ENCODE measurements at regions not wholly inside any gene's neighbourhood (a gene's known extent, or its start where the extent isn't known, plus 50 kb on each side); places are given as distances from the start of the nearest gene placed in this dataset.
A peak's percentile ranks its signal among the peaks of the same experiment; 100 is the strongest.

DNA sequence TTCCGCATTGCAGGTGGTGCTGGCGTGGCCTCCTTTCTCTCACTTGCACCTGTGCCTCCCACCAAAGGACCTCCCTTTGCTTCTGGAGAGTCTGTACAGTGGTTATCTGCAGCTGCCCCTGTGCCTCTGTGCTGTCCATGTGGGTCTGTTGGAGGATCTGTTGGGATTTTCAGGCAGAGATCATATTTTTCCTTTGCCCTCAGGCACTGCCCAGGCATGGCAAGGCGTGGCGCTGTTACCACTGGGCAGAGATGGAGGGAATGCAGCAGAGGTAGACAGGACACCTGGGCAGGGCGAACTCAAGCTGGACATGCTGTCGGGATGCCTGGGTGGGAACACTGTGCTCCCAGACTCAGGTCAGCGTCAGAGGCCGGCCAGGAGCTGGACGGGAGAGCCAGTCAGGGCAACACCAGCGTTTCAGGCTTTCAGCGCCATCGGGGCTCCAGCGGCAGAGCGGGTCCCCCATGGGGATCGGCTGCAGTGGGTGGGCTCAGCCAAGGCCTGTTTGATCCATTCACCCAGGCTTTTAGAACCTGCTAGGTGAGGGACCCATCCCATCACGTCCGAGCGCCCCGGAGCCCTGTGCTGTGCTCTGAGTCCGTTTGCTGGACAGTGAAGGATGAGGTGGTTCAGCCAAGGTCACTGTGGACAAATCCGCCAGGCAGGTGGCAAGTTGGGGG lies 718.9 kb downstream of the BRD1 start:
- no peaks in the 10 kb centered on the region for H4K20me1 ChIP-seq (ENCODE audit: insufficient read depth)
- peak; percentile 38; the same call in 1 of the 2 replicates for ATAC-seq
- H3K9me3 ChIP-seq (ENCODE audit: control insufficient read depth in 1 of 2, insufficient read depth in 1 of 2, low read depth in 1 of 2, low read length in 2 of 2): no peaks in the 10 kb centered on the region
- peaks cover 39% of the 10 kb centered on the region for H3K27me3 ChIP-seq (ENCODE audit: insufficient read depth, low read length)
- H2AFZ ChIP-seq (ENCODE audit: low read depth, low read length, poor library complexity, severe bottlenecking): no peak overlapping the region
- H3K79me2 ChIP-seq (ENCODE audit: insufficient read depth, low read length): no peaks in the 10 kb centered on the region
- ChIA-PET POLR2A (no interaction called here), RAD21 (ENCODE audit: low non-redundant PET in 1 of 2, low total read pairs in 2 of 2, uncharacterized antibody in 2 of 2, unreplicated experiment in 2 of 2) (no interaction called here), CTCF (interaction anchor here (1.0 kb wide), 1 partner anchor 196 kb away, joined by 3 read pairs; no protein-coding TSS in a partner anchor)
- no peak overlapping the region for H3K4me3 ChIP-seq (replicated peaks in 1 of 2; ENCODE audit: low read depth in 1 of 2, low read length in 2 of 2)
- DNase-seq (ENCODE audit: low read depth, low spot score): no peak
- TF ChIP-seq POLR2AphosphoS5 (IDR thresholded peaks at IDR 0.05; ENCODE audit: low read depth, low read length) (no peak), SP1 (IDR thresholded peaks at IDR 0.05; ENCODE audit: low read depth) (no peak), EGR1 (IDR thresholded peaks at IDR 0.05; ENCODE audit: low read depth) (no peak)
- no peaks in the 10 kb centered on the region for H3K4me1 ChIP-seq (ENCODE audit: control insufficient read depth in 1 of 2, insufficient read depth in 2 of 2, low read length in 2 of 2)
- no peak overlapping the region for H3K9ac ChIP-seq (ENCODE audit: low read length)
- H3K9me2 ChIP-seq (ENCODE audit: insufficient read depth): no peaks in the 10 kb centered on the region
- intact Hi-C loops (cut with micrococcal nuclease): no loop called here
- no peak overlapping the region for H3K4me2 ChIP-seq (ENCODE audit: low read length)
- H3K36me3 ChIP-seq (ENCODE audit: control insufficient read depth in 1 of 2, insufficient read depth in 2 of 2, low read length in 2 of 2): no peaks in the 10 kb centered on the region
- no TSS peak for BruUV-seq (replicated peaks)
- H3K27ac ChIP-seq (ENCODE audit: low read depth, low read length): no peak overlapping the region

DNA sequence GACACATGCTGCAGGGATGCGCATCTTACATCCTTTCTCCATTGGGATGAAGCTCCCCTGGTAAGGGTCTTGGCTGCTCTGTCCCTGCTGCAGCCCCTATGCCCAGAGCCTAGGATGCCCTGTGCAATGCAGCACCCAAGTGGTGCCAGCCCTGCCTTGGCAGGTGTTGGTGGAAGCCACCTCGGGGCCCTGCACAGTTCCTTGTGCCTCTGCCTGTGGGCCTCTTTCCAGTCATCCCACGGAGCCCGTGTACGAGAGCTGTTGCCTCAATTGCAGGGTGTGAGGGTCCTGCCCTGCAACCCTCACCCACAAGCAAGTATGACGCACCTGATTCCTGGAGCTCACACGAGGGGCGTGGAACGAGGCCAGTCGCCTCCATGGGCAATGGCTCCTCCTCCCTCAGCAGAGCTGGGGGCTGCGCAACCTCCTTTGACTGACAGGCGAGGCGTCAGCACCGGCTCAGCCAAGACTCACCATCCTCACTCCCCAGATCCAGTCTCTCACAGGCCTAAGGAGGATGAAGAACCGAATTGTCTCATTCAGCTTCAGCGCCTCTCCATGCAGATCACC lies 719.6 kb downstream of the BRD1 start:
- no peak overlapping the region for H3K27ac ChIP-seq (ENCODE audit: low read depth, low read length)
- H3K9me2 ChIP-seq (ENCODE audit: insufficient read depth): no peaks in the 10 kb centered on the region
- intact Hi-C loops (cut with micrococcal nuclease): no loop called here
- RAD21 ChIA-PET (ENCODE audit: low non-redundant PET in 1 of 2, low total read pairs in 2 of 2, uncharacterized antibody in 2 of 2, unreplicated experiment in 2 of 2): no interaction called here
- TF ChIP-seq POLR2AphosphoS5 (IDR thresholded peaks at IDR 0.05; ENCODE audit: low read depth, low read length): no peak
- TF ChIP-seq RAD21 (IDR thresholded peaks at IDR 0.05; ENCODE audit: low read depth): no peak
- TF ChIP-seq JUND (IDR thresholded peaks at IDR 0.05): no peak
- TF ChIP-seq, protein P1, sequence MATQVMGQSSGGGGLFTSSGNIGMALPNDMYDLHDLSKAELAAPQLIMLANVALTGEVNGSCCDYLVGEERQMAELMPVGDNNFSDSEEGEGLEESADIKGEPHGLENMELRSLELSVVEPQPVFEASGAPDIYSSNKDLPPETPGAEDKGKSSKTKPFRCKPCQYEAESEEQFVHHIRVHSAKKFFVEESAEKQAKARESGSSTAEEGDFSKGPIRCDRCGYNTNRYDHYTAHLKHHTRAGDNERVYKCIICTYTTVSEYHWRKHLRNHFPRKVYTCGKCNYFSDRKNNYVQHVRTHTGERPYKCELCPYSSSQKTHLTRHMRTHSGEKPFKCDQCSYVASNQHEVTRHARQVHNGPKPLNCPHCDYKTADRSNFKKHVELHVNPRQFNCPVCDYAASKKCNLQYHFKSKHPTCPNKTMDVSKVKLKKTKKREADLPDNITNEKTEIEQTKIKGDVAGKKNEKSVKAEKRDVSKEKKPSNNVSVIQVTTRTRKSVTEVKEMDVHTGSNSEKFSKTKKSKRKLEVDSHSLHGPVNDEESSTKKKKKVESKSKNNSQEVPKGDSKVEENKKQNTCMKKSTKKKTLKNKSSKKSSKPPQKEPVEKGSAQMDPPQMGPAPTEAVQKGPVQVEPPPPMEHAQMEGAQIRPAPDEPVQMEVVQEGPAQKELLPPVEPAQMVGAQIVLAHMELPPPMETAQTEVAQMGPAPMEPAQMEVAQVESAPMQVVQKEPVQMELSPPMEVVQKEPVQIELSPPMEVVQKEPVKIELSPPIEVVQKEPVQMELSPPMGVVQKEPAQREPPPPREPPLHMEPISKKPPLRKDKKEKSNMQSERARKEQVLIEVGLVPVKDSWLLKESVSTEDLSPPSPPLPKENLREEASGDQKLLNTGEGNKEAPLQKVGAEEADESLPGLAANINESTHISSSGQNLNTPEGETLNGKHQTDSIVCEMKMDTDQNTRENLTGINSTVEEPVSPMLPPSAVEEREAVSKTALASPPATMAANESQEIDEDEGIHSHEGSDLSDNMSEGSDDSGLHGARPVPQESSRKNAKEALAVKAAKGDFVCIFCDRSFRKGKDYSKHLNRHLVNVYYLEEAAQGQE (IDR thresholded peaks at IDR 0.05; ENCODE audit: low read depth): no peak
- TF ChIP-seq, protein P2, sequence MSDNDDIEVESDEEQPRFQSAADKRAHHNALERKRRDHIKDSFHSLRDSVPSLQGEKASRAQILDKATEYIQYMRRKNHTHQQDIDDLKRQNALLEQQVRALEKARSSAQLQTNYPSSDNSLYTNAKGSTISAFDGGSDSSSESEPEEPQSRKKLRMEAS (IDR thresholded peaks at IDR 0.05): no peak
- no peak for TF ChIP-seq SIN3A (IDR thresholded peaks at IDR 0.05; ENCODE audit: low read depth)
- no peak for TF ChIP-seq SP1 (IDR thresholded peaks at IDR 0.05; ENCODE audit: low read depth)
- TF ChIP-seq, protein P3, sequence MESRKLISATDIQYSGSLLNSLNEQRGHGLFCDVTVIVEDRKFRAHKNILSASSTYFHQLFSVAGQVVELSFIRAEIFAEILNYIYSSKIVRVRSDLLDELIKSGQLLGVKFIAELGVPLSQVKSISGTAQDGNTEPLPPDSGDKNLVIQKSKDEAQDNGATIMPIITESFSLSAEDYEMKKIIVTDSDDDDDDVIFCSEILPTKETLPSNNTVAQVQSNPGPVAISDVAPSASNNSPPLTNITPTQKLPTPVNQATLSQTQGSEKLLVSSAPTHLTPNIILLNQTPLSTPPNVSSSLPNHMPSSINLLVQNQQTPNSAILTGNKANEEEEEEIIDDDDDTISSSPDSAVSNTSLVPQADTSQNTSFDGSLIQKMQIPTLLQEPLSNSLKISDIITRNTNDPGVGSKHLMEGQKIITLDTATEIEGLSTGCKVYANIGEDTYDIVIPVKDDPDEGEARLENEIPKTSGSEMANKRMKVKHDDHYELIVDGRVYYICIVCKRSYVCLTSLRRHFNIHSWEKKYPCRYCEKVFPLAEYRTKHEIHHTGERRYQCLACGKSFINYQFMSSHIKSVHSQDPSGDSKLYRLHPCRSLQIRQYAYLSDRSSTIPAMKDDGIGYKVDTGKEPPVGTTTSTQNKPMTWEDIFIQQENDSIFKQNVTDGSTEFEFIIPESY (IDR thresholded peaks at IDR 0.05; ENCODE audit: extremely low read depth, insufficient replicate concordance, low read length): no peak
- TF ChIP-seq ZFX (IDR thresholded peaks at IDR 0.05): no peak
- no peak for TF ChIP-seq EGR1 (IDR thresholded peaks at IDR 0.05; ENCODE audit: low read depth)
- TF ChIP-seq EZH2phosphoT487 (IDR thresholded peaks at IDR 0.05; ENCODE audit: borderline replicate concordance): no peak
- BruUV-seq (replicated peaks): no TSS peak
- no peak overlapping the region for H3K4me3 ChIP-seq (replicated peaks in 1 of 2; ENCODE audit: low read depth in 1 of 2, low read length in 2 of 2)
- H3K4me2 ChIP-seq (ENCODE audit: low read length): no peak overlapping the region
- no peak overlapping the region for H2AFZ ChIP-seq (ENCODE audit: low read depth, low read length, poor library complexity, severe bottlenecking)
- CTCF ChIA-PET: no interaction called here
- no peaks in the 10 kb centered on the region for H3K9me3 ChIP-seq (ENCODE audit: control insufficient read depth in 1 of 2, insufficient read depth in 1 of 2, low read depth in 1 of 2, low read length in 2 of 2)
- no peaks in the 10 kb centered on the region for H3K79me2 ChIP-seq (ENCODE audit: insufficient read depth, low read length)
- H3K9ac ChIP-seq (ENCODE audit: low read length): no peak overlapping the region
- H4K20me1 ChIP-seq (ENCODE audit: insufficient read depth): no peaks in the 10 kb centered on the region
- DNase-seq (ENCODE audit: low read depth, low spot score) (no peak), ATAC-seq (no peak)
- POLR2A ChIA-PET: no interaction called here
- no peaks in the 10 kb centered on the region for H3K4me1 ChIP-seq (ENCODE audit: control insufficient read depth in 1 of 2, insufficient read depth in 2 of 2, low read length in 2 of 2)
- H3K36me3 ChIP-seq (ENCODE audit: control insufficient read depth in 1 of 2, insufficient read depth in 2 of 2, low read length in 2 of 2): no peaks in the 10 kb centered on the region
- peaks cover 39% of the 10 kb centered on the region for H3K27me3 ChIP-seq (ENCODE audit: insufficient read depth, low read length)
